Thyroid gland (tissue), 4 donors: ENCODE measurements at regions not wholly inside any gene's neighbourhood (a gene's known extent, or its start where the extent isn't known, plus 50 kb on each side); places are given as distances from the start of the nearest gene placed in this dataset.

Experiments
- CTCF ChIP-seq, 6 experiments: fragments of 200-600 bp in 3 of 6; fragments of 450-650 bp in 3 of 6; sonication (generic) in 3 of 6; IDR thresholded peaks; one replicate each; pipeline ENCODE4 v1.5.1; 2016 to 2019; ENCODE audit warnings: antibody characterized with exemption in 6 of 6, mild to moderate bottlenecking in 2 of 6, inconsistent platforms in 1 of 6, moderate library complexity in 1 of 6
- POLR2A ChIP-seq, 2 donors: fragments of 450-650 bp; IDR thresholded peaks; one replicate each; pipeline ENCODE4 v1.6.1; 2017; ENCODE audit warnings: antibody characterized with exemption in 2 of 2, mild to moderate bottlenecking in 2 of 2, moderate library complexity in 1 of 2

GRCh38 chr4:13918110-13918509 is 290.6 kb upstream of the BOD1L1 start:
- TF ChIP-seq CTCF (IDR thresholded peaks at IDR 0.05) (no peak), POLR2A (IDR thresholded peaks at IDR 0.05) (no peak)
